ENCODE measurements at regions not wholly inside any gene's neighbourhood (a gene's known extent, or its start where the extent isn't known, plus 50 kb on each side); places are given as distances from the start of the nearest gene placed in this dataset.

DNA sequence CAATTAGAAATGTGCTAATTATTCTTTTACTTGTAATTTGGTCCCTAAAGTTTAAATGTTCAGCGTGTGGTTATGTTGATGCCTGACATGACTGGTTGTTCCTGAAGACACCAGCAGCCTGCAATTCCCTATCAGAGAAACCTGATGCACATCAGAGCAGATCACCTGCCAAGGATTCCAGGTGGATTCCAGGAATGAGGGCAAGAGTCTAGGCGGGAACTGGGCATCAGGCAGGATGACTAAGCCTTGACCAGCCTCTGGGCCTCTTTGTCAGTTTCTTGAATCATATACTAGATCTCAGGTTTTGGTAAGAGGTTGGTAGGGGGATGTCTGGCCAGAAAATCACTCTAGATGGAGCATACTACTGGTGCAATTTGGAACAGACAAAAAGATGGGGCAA lies 130.7 kb upstream of the TNR start:
- Histone ChIP-seq H2AK5ac (ENCODE audit: low read depth, low read length) (no peak overlapping the region), H3K9me3 (ENCODE audit: insufficient read depth in 2 of 2, low read depth in 1 of 2, low read length in 1 of 2) (no peaks in the 10 kb centered on the region), H3K14ac (ENCODE audit: insufficient read length) (no peak overlapping the region), H3K4me2 (ENCODE audit: insufficient read depth in 1 of 2, low read depth in 2 of 2, low read length in 2 of 2) (no peak overlapping the region), H2BK15ac (ENCODE audit: low read length) (no peak overlapping the region), H3K23me2 (ENCODE audit: low read depth, low read length) (no peaks in the 10 kb centered on the region), H3K4ac (replicated peaks; ENCODE audit: insufficient read length, low read depth, low read length) (no peak overlapping the region), H3K4me1 (replicated peaks in 1 of 4; ENCODE audit: control insufficient read depth in 3 of 4, insufficient read depth in 4 of 4, low read length in 3 of 4) (peaks cover 0 to 3% (median under 1%) of the 10 kb centered on the region in 4 experiments; a peak in 1 of 7 replicates), H2BK20ac (ENCODE audit: low read length) (no peak overlapping the region), H4K91ac (replicated peaks; ENCODE audit: insufficient read length, low read length) (no peak overlapping the region), H3K79me1 (ENCODE audit: low read depth, low read length) (no peaks in the 10 kb centered on the region), H3K9ac (replicated peaks in 1 of 4; ENCODE audit: extremely low read depth in 1 of 4, low read depth in 3 of 4, low read length in 3 of 4) (no peak overlapping the region), H3K36me3 (ENCODE audit: control insufficient read depth in 2 of 4, insufficient read depth in 4 of 4, low read length in 3 of 4) (no peaks in the 10 kb centered on the region), H2BK12ac (ENCODE audit: low read depth, low read length) (no peak overlapping the region), H2BK120ac (replicated peaks; ENCODE audit: low read depth, low read length) (no peak overlapping the region), H3K4me3 (ENCODE audit: extremely low read depth in 1 of 4, insufficient read depth in 2 of 4, low read depth in 3 of 4, low read length in 4 of 4) (no peak overlapping the region), H4K5ac (ENCODE audit: insufficient read length, low read depth, low read length) (no peak overlapping the region), H3K18ac (ENCODE audit: extremely low read depth, low read length) (no peak overlapping the region), H3K56ac (replicated peaks; ENCODE audit: insufficient read length, low read depth, low read length) (no peak overlapping the region), H2BK5ac (ENCODE audit: low read depth, low read length) (no peak overlapping the region), H3K27me3 (replicated peaks in 1 of 4; ENCODE audit: control insufficient read depth in 3 of 4, extremely low read depth in 1 of 4, insufficient read depth in 3 of 4, low read length in 3 of 4) (peaks cover 0 to 2% (median 0%) of the 10 kb centered on the region in 4 experiments; a peak in 2 of 7 replicates), H4K8ac (ENCODE audit: extremely low read depth, insufficient read depth, low read length) (no peak overlapping the region), H2AFZ (ENCODE audit: low read length) (no peak overlapping the region), H3K27ac (ENCODE audit: low read depth, low read length) (no peak overlapping the region), H4K20me1 (replicated peaks in 1 of 2; ENCODE audit: control insufficient read depth in 1 of 2, insufficient read depth in 2 of 2, low read length in 2 of 2) (no peaks in the 10 kb centered on the region), H3K23ac (ENCODE audit: insufficient read length) (no peak overlapping the region), H3K79me2 (ENCODE audit: control insufficient read depth in 1 of 2, insufficient read depth in 2 of 2, low read length in 2 of 2) (no peaks in the 10 kb centered on the region)
- ChIA-PET CTCF (ENCODE audit: partially characterized antibody) (no interaction called here), POLR2A (ENCODE audit: partially characterized antibody) (no interaction called here)
- 97% methylated on average over 2 of the region's 2 CpGs; no CpG with 5 or more reads in 1 of the 2 experiments for WGBS, 2 experiments (ENCODE audit: extremely low coverage in 1 of 2, insufficient coverage in 1 of 2, insufficient read length in 1 of 2, insufficient replicate concordance in 2 of 2, low coverage in 1 of 2, low lambda C conversion rate in 2 of 2, missing lambda C conversion rate in 1 of 2)
- DNase-seq (ENCODE audit: low read depth in 1 of 2, low spot score in 2 of 2), result no peak
- no peak for FAIRE-seq
- TF ChIP-seq, protein P1, sequence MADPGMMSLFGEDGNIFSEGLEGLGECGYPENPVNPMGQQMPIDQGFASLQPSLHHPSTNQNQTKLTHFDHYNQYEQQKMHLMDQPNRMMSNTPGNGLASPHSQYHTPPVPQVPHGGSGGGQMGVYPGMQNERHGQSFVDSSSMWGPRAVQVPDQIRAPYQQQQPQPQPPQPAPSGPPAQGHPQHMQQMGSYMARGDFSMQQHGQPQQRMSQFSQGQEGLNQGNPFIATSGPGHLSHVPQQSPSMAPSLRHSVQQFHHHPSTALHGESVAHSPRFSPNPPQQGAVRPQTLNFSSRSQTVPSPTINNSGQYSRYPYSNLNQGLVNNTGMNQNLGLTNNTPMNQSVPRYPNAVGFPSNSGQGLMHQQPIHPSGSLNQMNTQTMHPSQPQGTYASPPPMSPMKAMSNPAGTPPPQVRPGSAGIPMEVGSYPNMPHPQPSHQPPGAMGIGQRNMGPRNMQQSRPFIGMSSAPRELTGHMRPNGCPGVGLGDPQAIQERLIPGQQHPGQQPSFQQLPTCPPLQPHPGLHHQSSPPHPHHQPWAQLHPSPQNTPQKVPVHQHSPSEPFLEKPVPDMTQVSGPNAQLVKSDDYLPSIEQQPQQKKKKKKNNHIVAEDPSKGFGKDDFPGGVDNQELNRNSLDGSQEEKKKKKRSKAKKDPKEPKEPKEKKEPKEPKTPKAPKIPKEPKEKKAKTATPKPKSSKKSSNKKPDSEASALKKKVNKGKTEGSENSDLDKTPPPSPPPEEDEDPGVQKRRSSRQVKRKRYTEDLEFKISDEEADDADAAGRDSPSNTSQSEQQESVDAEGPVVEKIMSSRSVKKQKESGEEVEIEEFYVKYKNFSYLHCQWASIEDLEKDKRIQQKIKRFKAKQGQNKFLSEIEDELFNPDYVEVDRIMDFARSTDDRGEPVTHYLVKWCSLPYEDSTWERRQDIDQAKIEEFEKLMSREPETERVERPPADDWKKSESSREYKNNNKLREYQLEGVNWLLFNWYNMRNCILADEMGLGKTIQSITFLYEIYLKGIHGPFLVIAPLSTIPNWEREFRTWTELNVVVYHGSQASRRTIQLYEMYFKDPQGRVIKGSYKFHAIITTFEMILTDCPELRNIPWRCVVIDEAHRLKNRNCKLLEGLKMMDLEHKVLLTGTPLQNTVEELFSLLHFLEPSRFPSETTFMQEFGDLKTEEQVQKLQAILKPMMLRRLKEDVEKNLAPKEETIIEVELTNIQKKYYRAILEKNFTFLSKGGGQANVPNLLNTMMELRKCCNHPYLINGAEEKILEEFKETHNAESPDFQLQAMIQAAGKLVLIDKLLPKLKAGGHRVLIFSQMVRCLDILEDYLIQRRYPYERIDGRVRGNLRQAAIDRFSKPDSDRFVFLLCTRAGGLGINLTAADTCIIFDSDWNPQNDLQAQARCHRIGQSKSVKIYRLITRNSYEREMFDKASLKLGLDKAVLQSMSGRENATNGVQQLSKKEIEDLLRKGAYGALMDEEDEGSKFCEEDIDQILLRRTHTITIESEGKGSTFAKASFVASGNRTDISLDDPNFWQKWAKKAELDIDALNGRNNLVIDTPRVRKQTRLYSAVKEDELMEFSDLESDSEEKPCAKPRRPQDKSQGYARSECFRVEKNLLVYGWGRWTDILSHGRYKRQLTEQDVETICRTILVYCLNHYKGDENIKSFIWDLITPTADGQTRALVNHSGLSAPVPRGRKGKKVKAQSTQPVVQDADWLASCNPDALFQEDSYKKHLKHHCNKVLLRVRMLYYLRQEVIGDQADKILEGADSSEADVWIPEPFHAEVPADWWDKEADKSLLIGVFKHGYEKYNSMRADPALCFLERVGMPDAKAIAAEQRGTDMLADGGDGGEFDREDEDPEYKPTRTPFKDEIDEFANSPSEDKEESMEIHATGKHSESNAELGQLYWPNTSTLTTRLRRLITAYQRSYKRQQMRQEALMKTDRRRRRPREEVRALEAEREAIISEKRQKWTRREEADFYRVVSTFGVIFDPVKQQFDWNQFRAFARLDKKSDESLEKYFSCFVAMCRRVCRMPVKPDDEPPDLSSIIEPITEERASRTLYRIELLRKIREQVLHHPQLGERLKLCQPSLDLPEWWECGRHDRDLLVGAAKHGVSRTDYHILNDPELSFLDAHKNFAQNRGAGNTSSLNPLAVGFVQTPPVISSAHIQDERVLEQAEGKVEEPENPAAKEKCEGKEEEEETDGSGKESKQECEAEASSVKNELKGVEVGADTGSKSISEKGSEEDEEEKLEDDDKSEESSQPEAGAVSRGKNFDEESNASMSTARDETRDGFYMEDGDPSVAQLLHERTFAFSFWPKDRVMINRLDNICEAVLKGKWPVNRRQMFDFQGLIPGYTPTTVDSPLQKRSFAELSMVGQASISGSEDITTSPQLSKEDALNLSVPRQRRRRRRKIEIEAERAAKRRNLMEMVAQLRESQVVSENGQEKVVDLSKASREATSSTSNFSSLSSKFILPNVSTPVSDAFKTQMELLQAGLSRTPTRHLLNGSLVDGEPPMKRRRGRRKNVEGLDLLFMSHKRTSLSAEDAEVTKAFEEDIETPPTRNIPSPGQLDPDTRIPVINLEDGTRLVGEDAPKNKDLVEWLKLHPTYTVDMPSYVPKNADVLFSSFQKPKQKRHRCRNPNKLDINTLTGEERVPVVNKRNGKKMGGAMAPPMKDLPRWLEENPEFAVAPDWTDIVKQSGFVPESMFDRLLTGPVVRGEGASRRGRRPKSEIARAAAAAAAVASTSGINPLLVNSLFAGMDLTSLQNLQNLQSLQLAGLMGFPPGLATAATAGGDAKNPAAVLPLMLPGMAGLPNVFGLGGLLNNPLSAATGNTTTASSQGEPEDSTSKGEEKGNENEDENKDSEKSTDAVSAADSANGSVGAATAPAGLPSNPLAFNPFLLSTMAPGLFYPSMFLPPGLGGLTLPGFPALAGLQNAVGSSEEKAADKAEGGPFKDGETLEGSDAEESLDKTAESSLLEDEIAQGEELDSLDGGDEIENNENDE (IDR thresholded peaks at IDR 0.05; ENCODE audit: insufficient replicate concordance, low read length), result no peak
